ENCODE measurements at regions not wholly inside any gene's neighbourhood (a gene's known extent, or its start where the extent isn't known, plus 50 kb on each side); places are given as distances from the start of the nearest gene placed in this dataset.
"Not testable (repeated sequence)": the region's sequence is repeated elsewhere in the genome, so short reads cannot be mapped to it uniquely, and the experiment has no call there.

- DNase-seq (ENCODE audit: low read depth, low spot score), result no peak
Observed at GRCh38 chr18:43341014-43341413, 63.7 kb upstream of the SYT4 start.

DNA sequence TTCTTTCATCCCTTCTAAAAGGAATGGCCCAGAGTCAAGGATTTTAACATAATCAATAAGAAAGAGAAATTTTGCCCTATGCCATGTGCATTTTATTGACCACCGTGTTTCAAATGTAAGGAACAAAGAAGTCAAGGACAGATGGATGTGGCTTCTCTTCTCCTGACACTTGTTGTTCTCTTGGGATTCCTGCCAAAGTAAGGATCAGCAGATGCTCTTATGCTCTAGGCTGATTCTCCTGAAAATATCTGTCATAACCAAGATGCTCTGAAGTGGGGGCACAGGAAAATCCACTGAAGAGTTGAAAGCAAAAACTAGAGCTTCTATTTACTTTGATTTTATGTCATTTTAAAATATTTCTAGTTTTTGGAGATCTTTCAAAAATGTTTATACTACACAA is 72.9 kb upstream of the SYT4 start:
- DNase-seq (ENCODE audit: low read depth, low spot score), result no peak

- no peak for DNase-seq (ENCODE audit: low read depth, low spot score)
Observed at GRCh38 chr18:43364535-43364934, 87.2 kb upstream of the SYT4 start.

DNA sequence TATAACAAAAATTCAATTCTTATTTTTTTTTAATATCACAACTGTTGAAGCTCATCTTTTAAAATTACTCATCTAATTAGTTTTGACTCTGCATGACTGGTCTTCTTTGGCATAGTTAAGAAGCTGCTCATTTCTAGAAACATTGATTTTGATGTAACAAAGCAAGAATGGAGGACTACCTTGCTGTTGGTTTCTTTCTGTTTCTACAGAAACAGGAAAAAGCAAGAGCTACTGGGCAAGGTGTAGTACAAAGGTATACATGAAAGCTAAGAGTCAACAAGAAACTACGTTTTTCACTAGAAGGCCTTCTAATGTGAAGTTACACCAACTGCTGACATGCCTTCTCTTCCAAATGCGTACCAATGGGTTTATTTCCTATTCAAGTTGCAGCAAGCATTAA is 90.6 kb upstream of the SYT4 start:
- no peak for DNase-seq (ENCODE audit: low read depth, low spot score)

DNA sequence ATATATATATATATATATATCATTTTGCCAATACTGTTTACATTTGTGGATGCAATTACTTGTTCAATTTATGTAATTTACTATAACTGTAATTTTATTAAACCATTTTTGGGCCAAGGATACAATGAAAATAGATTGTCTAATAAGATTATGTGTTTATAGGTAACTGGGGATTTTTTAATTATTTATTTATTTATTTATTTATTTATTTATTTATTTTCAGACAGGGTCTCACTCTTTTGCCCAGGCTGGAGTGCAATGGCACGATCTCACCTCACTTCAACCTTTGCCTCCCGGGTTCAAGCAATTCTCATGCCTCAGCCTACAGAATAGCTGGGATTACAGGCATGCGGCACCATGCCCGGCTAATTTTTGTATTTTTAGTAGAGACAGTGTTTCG is 92.0 kb upstream of the SYT4 start:
- not testable (repeated sequence) for DNase-seq (ENCODE audit: low read depth, low spot score)

- no peak for DNase-seq (ENCODE audit: low read depth, low spot score)
Observed at GRCh38 chr18:43372773-43373172, 95.5 kb upstream of the SYT4 start.

DNA sequence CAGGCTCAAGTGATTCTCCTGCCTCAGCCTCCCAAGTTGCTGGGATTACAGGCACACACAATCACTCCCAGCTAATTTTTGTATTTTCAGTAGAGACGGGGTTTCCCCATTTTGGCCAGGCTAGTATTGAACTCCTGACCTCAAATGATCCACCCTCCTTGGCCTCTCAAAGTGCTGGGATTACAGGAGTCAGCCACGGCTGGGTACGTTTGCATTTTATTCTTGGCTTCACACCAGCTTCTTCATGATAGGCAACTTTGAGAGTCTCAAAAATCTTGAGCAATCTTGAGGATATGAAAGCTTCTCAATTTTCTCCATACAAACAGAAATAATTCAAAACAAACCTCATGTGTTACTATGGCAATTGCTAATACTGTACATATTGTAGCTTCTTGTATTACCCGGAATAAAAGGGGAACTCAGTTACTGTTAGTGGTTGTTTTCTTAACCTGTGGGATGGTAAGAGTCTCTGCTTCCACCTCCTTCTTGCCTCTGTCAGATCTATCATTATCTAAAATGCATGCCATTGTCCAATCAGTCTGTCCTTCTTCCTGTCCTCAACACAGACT is 102.9 kb upstream of the SYT4 start:
- DNase-seq (ENCODE audit: low read depth, low spot score), result no peak

DNA sequence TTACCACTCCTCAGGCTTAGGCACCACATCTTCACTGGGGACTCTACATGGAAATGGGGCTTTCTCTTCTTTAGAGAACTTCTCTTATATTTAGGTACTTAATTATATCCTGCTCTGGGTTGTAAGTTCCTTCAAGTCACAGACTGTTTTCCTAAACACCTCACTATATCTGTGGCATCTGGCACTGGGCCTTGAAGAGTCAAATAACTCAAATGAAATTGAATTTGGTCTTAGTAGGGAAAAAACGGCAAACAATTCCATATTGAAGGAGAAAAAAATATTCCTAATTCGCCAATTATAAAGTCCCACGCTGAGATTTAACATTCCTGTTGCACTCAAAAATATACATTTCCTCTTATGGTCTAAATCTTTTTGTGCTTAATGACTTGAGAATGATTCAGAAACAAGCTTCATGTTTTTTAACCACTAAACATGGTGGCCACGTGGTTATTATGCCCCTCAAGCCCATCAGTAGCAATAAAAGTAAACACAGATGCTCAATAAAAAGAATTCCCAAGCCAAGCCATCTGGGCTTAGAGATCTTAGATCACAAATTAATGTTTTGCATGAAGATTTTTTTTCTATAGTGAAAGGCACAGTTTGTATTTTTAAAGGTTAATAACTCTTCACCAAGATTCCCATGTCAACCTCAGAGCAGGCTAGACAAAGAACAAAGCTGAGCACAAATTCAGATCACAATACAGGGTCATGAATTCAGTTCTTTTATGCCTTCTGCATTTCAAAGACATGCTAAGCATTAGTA is 105.5 kb upstream of the SYT4 start:
- no peak for DNase-seq (ENCODE audit: low read depth, low spot score)

- DNase-seq (ENCODE audit: low read depth, low spot score), result no peak
Observed at GRCh38 chr18:43389163-43389562, 111.9 kb upstream of the SYT4 start.

DNA sequence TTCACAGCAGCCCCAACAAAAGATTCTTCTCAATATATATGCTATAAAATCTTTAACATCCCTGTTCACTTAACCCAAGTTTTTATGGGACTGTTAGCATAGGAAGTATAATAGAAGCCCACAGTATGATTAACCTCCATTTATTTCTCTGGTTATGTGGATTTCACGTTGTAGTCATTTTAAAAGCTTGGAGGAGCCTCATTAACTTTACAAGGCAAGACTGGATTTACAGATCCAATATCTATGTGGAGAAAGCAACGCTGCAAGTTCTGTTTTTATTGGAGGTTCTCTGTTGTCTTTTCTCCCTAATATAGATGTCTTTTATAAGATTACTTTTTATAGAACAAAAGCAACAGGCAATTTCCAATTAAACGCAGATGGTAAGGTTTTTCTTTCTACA is 114.9 kb upstream of the SYT4 start:
- no peak for DNase-seq (ENCODE audit: low read depth, low spot score)

- no peak for DNase-seq (ENCODE audit: low read depth, low spot score)
Observed at GRCh38 chr18:43393174-43393573, 115.9 kb upstream of the SYT4 start.

DNA sequence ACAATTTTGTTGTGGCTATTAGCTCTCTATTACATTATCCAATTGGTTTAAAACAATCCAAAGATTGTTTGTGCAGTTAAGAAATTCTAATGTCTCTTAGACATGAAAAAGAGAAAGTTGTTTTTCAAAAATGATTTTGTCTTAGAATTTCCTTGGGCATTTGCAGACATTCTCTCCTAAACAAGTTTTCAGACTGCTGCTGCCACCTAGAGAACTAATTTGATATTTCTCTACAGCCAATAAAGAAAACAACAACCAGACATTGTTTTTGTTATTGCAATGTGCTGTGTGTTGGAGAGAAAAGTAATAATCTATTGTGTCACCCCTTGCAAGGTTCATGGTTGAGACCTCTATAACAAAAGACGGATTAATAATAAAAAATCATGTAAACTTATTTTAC is 119.0 kb upstream of the SYT4 start:
- no peak for DNase-seq (ENCODE audit: low read depth, low spot score)

GRCh38 chr18:43398601-43399000 is 121.3 kb upstream of the SYT4 start:
- no peak for DNase-seq (ENCODE audit: low read depth, low spot score)

DNA sequence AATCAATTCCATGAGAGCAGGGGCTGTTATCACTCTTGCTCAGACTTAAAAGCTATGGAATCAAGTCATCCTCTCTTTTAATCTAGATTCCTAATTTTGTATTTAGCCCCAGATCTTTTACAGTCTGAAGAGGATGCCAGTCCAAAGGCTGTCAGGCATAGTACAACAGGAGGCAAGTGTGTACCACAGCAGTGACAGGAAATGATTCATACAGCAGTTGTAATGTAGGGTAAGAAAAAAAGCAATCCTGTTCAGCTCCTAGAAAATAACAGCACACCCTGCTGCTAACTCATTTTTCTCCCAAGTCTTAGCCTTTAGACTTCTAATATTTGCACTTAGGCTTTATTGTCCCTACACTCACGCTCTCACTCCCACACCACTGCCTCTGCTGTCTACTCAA is 127.8 kb upstream of the SYT4 start:
- DNase-seq (ENCODE audit: low read depth, low spot score), result no peak

- no peak for DNase-seq (ENCODE audit: low read depth, low spot score)
Observed at GRCh38 chr18:43414006-43414405, 136.7 kb upstream of the SYT4 start.

- DNase-seq (ENCODE audit: low read depth, low spot score), result no peak
Observed at GRCh38 chr18:43420091-43420490, 142.8 kb upstream of the SYT4 start.

- DNase-seq (ENCODE audit: low read depth, low spot score), result no peak
Observed at GRCh38 chr18:43420950-43421349, 143.7 kb upstream of the SYT4 start.

GRCh38 chr18:43422518-43422917 is 145.2 kb upstream of the SYT4 start:
- no peak for DNase-seq (ENCODE audit: low read depth, low spot score)

GRCh38 chr18:43435851-43436250 is 158.6 kb upstream of the SYT4 start:
- DNase-seq (ENCODE audit: low read depth, low spot score), result no peak

DNA sequence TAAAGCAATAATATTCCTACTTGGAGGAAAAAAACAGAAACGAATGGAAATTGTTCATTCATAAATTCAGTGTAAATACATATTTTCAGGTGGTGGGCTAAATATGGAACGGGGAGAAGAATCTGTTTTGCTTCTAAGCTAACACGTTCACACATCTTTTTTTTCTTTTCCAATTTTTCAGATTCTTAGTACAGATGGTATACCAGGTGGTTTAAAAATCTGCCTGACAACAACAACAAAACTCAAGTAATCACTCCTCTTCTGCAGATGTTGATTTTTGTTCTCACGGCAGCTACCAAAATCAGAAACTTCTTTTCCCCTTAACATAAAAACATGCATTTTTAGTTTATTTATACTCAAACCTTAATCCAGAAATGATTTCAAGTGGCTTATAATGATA is 164.8 kb upstream of the SYT4 start:
- DNase-seq (ENCODE audit: low read depth, low spot score), result no peak

DNA sequence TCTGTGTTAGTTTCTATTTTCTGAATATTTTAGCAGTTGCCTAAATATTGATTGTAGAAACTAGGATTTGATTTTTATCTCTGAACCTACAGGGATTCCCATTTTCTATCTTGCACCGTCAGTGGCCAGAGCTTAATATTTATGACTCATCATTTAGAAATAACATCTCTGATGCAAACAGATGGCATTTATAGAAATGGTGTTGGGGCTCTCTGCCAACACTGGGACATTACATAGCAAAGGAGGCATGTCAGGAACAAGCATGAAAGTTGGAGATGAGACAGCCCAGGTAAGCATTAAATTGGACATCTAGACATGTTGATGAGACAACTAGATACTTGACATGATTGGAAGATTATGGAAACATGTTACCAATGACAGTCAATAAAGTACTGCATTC is 165.3 kb upstream of the SYT4 start:
- no peak for DNase-seq (ENCODE audit: low read depth, low spot score)

GRCh38 chr18:43465483-43465882 is 188.2 kb upstream of the SYT4 start:
- DNase-seq (ENCODE audit: low read depth, low spot score), result no peak

- no peak for DNase-seq (ENCODE audit: low read depth, low spot score)
Observed at GRCh38 chr18:43471873-43472272, 194.6 kb upstream of the SYT4 start.

DNA sequence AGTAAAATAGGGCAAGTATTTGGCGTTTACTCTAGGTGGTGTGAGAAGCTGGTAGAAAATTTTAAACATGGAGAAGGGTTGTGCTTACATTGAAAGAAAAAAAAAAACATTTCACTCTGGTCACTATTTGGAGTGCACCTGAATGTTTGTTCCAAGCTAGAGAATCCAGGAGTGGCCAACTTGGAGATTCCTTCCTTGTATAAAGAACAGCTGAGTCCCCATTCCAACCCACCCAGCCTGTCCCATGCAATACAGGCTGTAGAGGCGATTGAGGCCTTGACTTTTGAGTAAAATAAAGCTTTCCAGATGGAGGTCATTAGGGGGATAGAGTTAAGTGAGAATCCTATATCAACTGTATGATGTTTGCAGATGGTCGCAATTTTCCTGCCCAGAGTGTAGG is 203.8 kb upstream of the SYT4 start:
- no peak for DNase-seq (ENCODE audit: low read depth, low spot score)
